ENCODE measurements at regions not wholly inside any gene's neighbourhood (a gene's known extent, or its start where the extent isn't known, plus 50 kb on each side); places are given as distances from the start of the nearest gene placed in this dataset.
A peak's percentile ranks its signal among the peaks of the same experiment; 100 is the strongest.
"Not testable (repeated sequence)": the region's sequence is repeated elsewhere in the genome, so short reads cannot be mapped to it uniquely, and the experiment has no call there.

DNA sequence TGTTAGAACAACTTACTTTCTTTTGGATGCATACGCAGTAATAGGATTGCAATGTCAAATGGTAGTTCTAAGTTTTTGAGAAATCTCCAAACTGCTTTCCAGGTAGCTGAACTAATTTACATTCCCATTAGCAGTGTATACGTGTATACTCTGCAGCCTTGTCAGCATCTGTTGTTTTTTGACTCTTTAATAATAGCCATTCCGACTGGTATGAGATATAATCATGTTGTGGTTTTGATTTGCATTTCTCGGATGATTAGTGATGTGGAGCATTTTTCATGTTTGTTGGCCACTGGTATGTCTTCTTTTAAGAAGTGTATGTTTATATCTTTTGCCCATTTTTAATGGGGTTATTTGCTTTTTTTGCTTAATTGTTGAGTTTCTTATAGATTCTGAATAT, 76.9 kb upstream of the HNRNPA1L2 start:
- not testable (repeated sequence) for DNase-seq

DNA sequence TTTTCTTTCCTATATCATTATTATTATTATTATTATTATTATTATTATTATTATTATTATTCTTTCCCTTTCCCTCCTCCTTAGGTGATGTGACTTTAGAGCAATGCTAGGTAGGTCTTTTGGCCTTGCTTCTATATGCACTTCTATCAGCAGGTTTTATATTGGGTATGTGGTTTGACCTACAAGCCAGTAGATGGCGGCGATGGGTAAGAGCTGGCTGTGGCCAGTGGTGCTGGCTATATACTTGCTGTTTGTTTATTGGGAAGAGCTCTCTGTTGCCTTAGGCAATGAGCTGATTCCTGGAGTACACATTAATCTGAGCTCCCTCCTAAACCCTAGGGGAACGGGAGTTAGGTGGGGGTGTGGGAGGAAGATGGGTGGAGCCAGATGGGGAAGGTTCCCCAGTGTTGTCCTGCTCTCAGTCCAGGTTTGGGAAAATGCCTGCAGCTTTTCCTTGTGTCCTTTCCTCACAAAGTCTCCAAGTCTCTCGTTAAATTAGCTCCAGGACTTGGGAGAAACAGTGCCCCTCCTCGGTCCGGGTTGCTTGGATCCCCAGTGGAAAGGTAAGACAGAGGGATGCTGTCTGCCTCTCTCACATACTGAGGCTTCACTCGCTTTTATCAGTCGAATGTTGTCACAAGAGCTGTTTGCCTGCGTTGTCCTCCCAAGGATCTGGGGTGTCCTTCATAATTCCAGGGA, 72.2 kb upstream of the HNRNPA1L2 start:
- peak in 1 of 2 experiments; percentile 35 for DNase-seq

DNA sequence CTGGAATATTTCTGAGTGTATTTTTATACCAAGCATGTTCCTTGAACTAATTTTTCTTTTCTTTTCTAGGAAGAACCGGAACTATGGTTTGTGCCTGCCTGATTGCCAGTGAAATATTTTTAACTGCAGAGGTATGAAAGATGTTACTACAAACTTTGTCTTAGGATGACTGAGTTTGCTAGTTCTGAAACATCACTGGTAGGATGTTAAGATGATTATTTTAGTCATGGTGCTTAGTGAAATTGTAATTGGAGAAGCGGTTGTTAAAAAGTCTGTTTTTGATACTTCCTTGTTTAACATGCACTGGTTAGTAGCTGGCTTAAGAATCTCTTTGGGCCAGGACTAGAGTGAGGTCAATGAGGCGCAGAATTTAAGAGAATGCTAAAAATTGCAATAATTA, 71.1 kb upstream of the HNRNPA1L2 start:
- DNase-seq: not testable (repeated sequence)

DNA sequence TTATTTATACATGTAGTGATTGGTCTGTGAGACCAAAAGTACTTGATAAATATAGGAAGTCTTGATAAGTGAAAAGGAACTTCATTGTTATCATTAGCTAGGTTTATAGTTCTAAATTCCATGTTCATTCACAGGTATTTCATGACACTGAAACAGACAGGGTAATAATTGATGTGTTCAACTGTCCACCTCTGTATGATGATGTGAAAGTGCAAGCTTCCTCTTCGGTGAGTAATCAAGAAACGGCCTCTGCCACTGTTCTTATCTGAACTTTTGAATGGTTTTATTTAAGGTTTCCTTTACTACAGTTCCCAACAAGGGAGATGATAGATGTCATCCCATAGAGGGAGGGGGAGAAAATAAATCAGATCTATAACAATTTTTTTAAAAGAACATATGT, 59.3 kb upstream of the HNRNPA1L2 start:
- DNase-seq: not testable (repeated sequence)
